GM12878 (cell line): ENCODE measurements at regions not wholly inside any gene's neighbourhood (a gene's known extent, or its start where the extent isn't known, plus 50 kb on each side); places are given as distances from the start of the nearest gene placed in this dataset.

Experiments
- BCL11A ChIP-seq: IDR thresholded peaks from 2 replicates; pipeline ENCODE4 v1.6.1; 2011; ENCODE audit warnings: low read depth, low read length
- CEBPB ChIP-seq, 2 experiments: fragments of 150-350 bp in 1 of 2; IDR thresholded peaks; 2 replicates each; pipeline ENCODE4 v1.6.1; 2012 to 2014; ENCODE audit warnings: low read depth in 2 of 2, low read length in 2 of 2, borderline replicate concordance in 1 of 2, inconsistent platforms in 1 of 2
- CHD2 ChIP-seq: IDR thresholded peaks from 2 replicates; pipeline ENCODE4 v1.6.1; 2011; ENCODE audit warnings: low read depth, low read length, improper control_type of control experiment, borderline replicate concordance
- EP300 ChIP-seq, 2 experiments: fragments of 150-350 bp in 1 of 2; IDR thresholded peaks; 2 replicates each; pipeline ENCODE4 v1.6.1; 2011 to 2012; ENCODE audit warnings: low read depth in 2 of 2, low read length in 2 of 2, borderline replicate concordance in 1 of 2, improper control_type of control experiment in 1 of 2, inconsistent platforms in 1 of 2; ENCODE audit not compliant: control insufficient read depth in 1 of 2
- FOXM1 ChIP-seq: IDR thresholded peaks from 2 replicates; pipeline ENCODE4 v1.6.1; 2012; ENCODE audit warnings: low read depth, mild to moderate bottlenecking, inconsistent platforms, low read length, moderate library complexity
- HDAC2 ChIP-seq: fragments of 200-600 bp; sonication (generic); IDR thresholded peaks from 2 replicates; pipeline ENCODE4 v1.6.1; 2017
- POLR2A ChIP-seq: IDR thresholded peaks from 2 replicates; pipeline ENCODE4 v1.6.1; 2011; ENCODE audit warnings: low read depth, mild to moderate bottlenecking, low read length
- POLR2AphosphoS5 ChIP-seq: IDR thresholded peaks from 2 replicates; pipeline ENCODE4 v1.6.1; 2011; ENCODE audit warnings: mild to moderate bottlenecking, low read length, inconsistent platforms
- RAD21 ChIP-seq: IDR thresholded peaks from 2 replicates; pipeline ENCODE4 v1.6.1; 2011; ENCODE audit warnings: mild to moderate bottlenecking, low read depth, low read length, moderate library complexity; ENCODE audit not compliant: insufficient read depth
- RAD51 ChIP-seq: fragments of 450-650 bp; IDR thresholded peaks from 2 replicates; pipeline ENCODE4 v1.6.1; 2016; ENCODE audit warnings: moderate library complexity, mild to moderate bottlenecking, inconsistent platforms
- SREBF2 ChIP-seq: IDR thresholded peaks from 2 replicates; pipeline ENCODE4 v1.6.1; 2012; ENCODE audit warnings: mild to moderate bottlenecking, low read length
- SUZ12 ChIP-seq: fragments of 200-600 bp; sonication (generic); IDR thresholded peaks from one replicate; pipeline ENCODE4 v1.6.1; 2018; ENCODE audit warnings: antibody characterized with exemption, mild to moderate bottlenecking; ENCODE audit not compliant: unreplicated experiment
- TAF1 ChIP-seq: IDR thresholded peaks from 2 replicates; pipeline ENCODE4 v1.6.1; 2011; ENCODE audit warnings: mild to moderate bottlenecking, low read depth, low read length, borderline replicate concordance
- TF ChIP-seq, protein P1 (sequence below), 3 experiments: IDR thresholded peaks in 2 of 3; conservative IDR thresholded peaks in 1 of 3; 2 replicates each; pipeline ENCODE4 v1.5.1; 2011; ENCODE audit warnings: low read depth in 3 of 3, low read length in 3 of 3, mild to moderate bottlenecking in 3 of 3, control low read depth in 2 of 3, moderate library complexity in 2 of 3, inconsistent platforms in 1 of 3, mixed read lengths in 1 of 3; ENCODE audit not compliant: control insufficient read depth in 2 of 3, insufficient read depth in 1 of 3; ENCODE audit errors: extremely low read depth in 1 of 3

DNA sequence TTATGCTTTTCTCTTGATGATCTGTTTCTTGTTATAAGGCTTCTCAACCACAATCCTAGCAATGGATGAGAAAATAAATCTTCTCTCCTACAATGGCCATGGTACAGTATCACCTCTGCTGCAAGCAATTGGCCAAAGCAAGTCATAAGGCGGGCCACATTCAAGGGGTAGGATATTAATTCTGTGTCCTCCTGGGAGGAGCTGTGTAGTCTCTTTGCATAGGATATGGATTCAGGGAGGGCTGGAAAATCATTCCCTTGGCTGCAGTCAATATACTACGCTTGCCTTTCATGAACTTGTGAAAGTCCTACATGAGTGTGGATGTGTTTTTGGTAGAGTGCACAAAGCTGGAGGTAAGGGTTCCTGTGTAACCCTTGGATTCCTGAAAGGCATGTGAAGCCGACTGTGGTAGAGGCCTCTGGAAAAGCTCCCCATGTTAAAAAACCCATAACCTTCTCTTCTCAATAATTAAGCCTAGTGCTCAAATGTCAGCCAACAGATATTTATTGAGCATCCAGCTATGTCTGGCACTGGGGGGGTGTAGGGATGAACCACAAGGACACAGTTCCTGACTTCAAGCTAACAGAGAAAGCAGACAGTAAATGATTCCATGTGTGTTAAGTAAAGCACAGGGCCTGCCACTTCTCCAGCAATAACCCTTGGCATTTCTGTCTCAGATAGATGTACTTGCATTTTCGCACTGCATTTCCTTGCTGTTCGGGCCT lies 147.6 kb upstream of the HS3ST3A1 start:
- TF ChIP-seq CHD2 (no peak), EP300 (IDR thresholded peaks at IDR 0.05; ENCODE audit: borderline replicate concordance in 1 of 2, control insufficient read depth in 1 of 2, low read depth in 2 of 2, low read length in 2 of 2) (no peak), POLR2A (no peak), SUZ12 (no peak), TAF1 (no peak), POLR2AphosphoS5 (no peak), FOXM1 (no peak), CEBPB (IDR thresholded peaks at IDR 0.05; ENCODE audit: borderline replicate concordance in 1 of 2, low read depth in 2 of 2, low read length in 2 of 2) (no peak), BCL11A (no peak), RAD21 (no peak), RAD51 (no peak), HDAC2 (no peak), SREBF2 (no peak)
- TF ChIP-seq, protein P1, sequence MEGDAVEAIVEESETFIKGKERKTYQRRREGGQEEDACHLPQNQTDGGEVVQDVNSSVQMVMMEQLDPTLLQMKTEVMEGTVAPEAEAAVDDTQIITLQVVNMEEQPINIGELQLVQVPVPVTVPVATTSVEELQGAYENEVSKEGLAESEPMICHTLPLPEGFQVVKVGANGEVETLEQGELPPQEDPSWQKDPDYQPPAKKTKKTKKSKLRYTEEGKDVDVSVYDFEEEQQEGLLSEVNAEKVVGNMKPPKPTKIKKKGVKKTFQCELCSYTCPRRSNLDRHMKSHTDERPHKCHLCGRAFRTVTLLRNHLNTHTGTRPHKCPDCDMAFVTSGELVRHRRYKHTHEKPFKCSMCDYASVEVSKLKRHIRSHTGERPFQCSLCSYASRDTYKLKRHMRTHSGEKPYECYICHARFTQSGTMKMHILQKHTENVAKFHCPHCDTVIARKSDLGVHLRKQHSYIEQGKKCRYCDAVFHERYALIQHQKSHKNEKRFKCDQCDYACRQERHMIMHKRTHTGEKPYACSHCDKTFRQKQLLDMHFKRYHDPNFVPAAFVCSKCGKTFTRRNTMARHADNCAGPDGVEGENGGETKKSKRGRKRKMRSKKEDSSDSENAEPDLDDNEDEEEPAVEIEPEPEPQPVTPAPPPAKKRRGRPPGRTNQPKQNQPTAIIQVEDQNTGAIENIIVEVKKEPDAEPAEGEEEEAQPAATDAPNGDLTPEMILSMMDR (IDR thresholded peaks at IDR 0.05 in 2 of 3, conservative IDR thresholded peaks at IDR 0.05 in 1 of 3; ENCODE audit: control insufficient read depth in 2 of 3, extremely low read depth in 1 of 3, insufficient read depth in 1 of 3, low read depth in 3 of 3, low read length in 3 of 3): no peak
